ENCODE measurements at regions not wholly inside any gene's neighbourhood (a gene's known extent, or its start where the extent isn't known, plus 50 kb on each side); places are given as distances from the start of the nearest gene placed in this dataset.
A peak's percentile ranks its signal among the peaks of the same experiment; 100 is the strongest.

GRCh38 chr13:22061371-22061805 is 390.5 kb downstream of the FGF9 start:
- Histone ChIP-seq H3K9me3 (ENCODE audit: control extremely low read depth in 1 of 5, control insufficient read depth in 4 of 5, insufficient read depth in 2 of 5, low read depth in 1 of 5, low read length in 4 of 5) (no peaks in the 10 kb centered on the region), H3K4me3 (ENCODE audit: control insufficient read depth in 1 of 7, extremely low read depth in 1 of 7, insufficient read depth in 4 of 7, low read depth in 2 of 7, low read length in 6 of 7) (no peak overlapping the region), H3K27ac (ENCODE audit: insufficient read depth in 1 of 2, low read depth in 1 of 2, low read length in 2 of 2, poor library complexity in 1 of 2, severe bottlenecking in 2 of 2) (no peak overlapping the region), H3K4me1 (ENCODE audit: control extremely low read depth in 1 of 4, control insufficient read depth in 4 of 4, insufficient read depth in 4 of 4, low read length in 3 of 4) (peaks cover 0 to 15% (median 5%) of the 10 kb centered on the region in 4 experiments), H3K36me3 (ENCODE audit: control insufficient read depth in 4 of 4, insufficient read depth in 4 of 4, low read length in 3 of 4) (no peaks in the 10 kb centered on the region), H3K27me3 (replicated peaks in 2 of 5; ENCODE audit: control insufficient read depth in 4 of 5, insufficient read depth in 5 of 5, low read length in 4 of 5) (no peaks in the 10 kb centered on the region)
- no peak for DNase-seq
- CTCF ChIA-PET: no interaction called here
- POLR2A ChIA-PET: no interaction called here
- WGBS (ENCODE audit: insufficient coverage): 96% methylated on average over 3 of the region's 8 CpGs

GRCh38 chr13:22061806-22062391 is 391.0 kb downstream of the FGF9 start:
- DNase-seq: peak; percentile 4 to 47 (median 40)
- Histone ChIP-seq H3K27ac (ENCODE audit: insufficient read depth in 1 of 2, low read depth in 1 of 2, low read length in 2 of 2, poor library complexity in 1 of 2, severe bottlenecking in 2 of 2) (peak overlapping the region in 1 of 2 experiments; percentile 4), H3K9me3 (ENCODE audit: control extremely low read depth in 1 of 5, control insufficient read depth in 4 of 5, insufficient read depth in 2 of 5, low read depth in 1 of 5, low read length in 4 of 5) (no peaks in the 10 kb centered on the region), H3K4me3 (ENCODE audit: control insufficient read depth in 1 of 7, extremely low read depth in 1 of 7, insufficient read depth in 4 of 7, low read depth in 2 of 7, low read length in 6 of 7) (peak overlapping the region in 1 of 7 experiments; percentile 21), H3K4me1 (ENCODE audit: control extremely low read depth in 1 of 4, control insufficient read depth in 4 of 4, insufficient read depth in 4 of 4, low read length in 3 of 4) (peaks cover 0 to 15% (median 5%) of the 10 kb centered on the region in 4 experiments), H3K27me3 (replicated peaks in 2 of 5; ENCODE audit: control insufficient read depth in 4 of 5, insufficient read depth in 5 of 5, low read length in 4 of 5) (no peaks in the 10 kb centered on the region), H3K36me3 (ENCODE audit: control insufficient read depth in 4 of 4, insufficient read depth in 4 of 4, low read length in 3 of 4) (no peaks in the 10 kb centered on the region)
- 52% methylated on average over 4 of the region's 7 CpGs for WGBS (ENCODE audit: insufficient coverage)
- POLR2A ChIA-PET: no interaction called here
- CTCF ChIA-PET: no interaction called here

- CTCF ChIA-PET: no interaction called here
- H3K4me1 ChIP-seq (ENCODE audit: control extremely low read depth in 1 of 4, control insufficient read depth in 4 of 4, insufficient read depth in 4 of 4, low read length in 3 of 4): peaks cover 0 to 15% (median 5%) of the 10 kb centered on the region in 4 experiments
- WGBS (ENCODE audit: insufficient coverage): 81% methylated on average over 7 of the region's 8 CpGs
- H3K27ac ChIP-seq (ENCODE audit: insufficient read depth in 1 of 2, low read depth in 1 of 2, low read length in 2 of 2, poor library complexity in 1 of 2, severe bottlenecking in 2 of 2): no peak overlapping the region
- POLR2A ChIA-PET: no interaction called here
- H3K36me3 ChIP-seq (ENCODE audit: control insufficient read depth in 4 of 4, insufficient read depth in 4 of 4, low read length in 3 of 4): no peaks in the 10 kb centered on the region
- no peak for DNase-seq
- no peaks in the 10 kb centered on the region for H3K27me3 ChIP-seq (replicated peaks in 2 of 5; ENCODE audit: control insufficient read depth in 4 of 5, insufficient read depth in 5 of 5, low read length in 4 of 5)
- no peak overlapping the region for H3K4me3 ChIP-seq (ENCODE audit: control insufficient read depth in 1 of 7, extremely low read depth in 1 of 7, insufficient read depth in 4 of 7, low read depth in 2 of 7, low read length in 6 of 7)
- H3K9me3 ChIP-seq (ENCODE audit: control extremely low read depth in 1 of 5, control insufficient read depth in 4 of 5, insufficient read depth in 2 of 5, low read depth in 1 of 5, low read length in 4 of 5): no peaks in the 10 kb centered on the region
Measured at GRCh38 chr13:22062478-22063205, 391.8 kb downstream of the FGF9 start.

GRCh38 chr13:22063416-22064124 is 392.7 kb downstream of the FGF9 start:
- POLR2A ChIA-PET: no interaction called here
- 96% methylated on average over 22 of the region's 23 CpGs for WGBS (ENCODE audit: insufficient coverage)
- CTCF ChIA-PET: no interaction called here
- H3K9me3 ChIP-seq (ENCODE audit: control extremely low read depth in 1 of 5, control insufficient read depth in 4 of 5, insufficient read depth in 2 of 5, low read depth in 1 of 5, low read length in 4 of 5): no peaks in the 10 kb centered on the region
- H3K4me3 ChIP-seq (ENCODE audit: control insufficient read depth in 1 of 7, extremely low read depth in 1 of 7, insufficient read depth in 4 of 7, low read depth in 2 of 7, low read length in 6 of 7): no peak overlapping the region
- DNase-seq: no peak
- no peaks in the 10 kb centered on the region for H3K36me3 ChIP-seq (ENCODE audit: control insufficient read depth in 4 of 4, insufficient read depth in 4 of 4, low read length in 3 of 4)
- H3K27ac ChIP-seq (ENCODE audit: insufficient read depth in 1 of 2, low read depth in 1 of 2, low read length in 2 of 2, poor library complexity in 1 of 2, severe bottlenecking in 2 of 2): no peak overlapping the region
- H3K27me3 ChIP-seq (replicated peaks in 2 of 5; ENCODE audit: control insufficient read depth in 4 of 5, insufficient read depth in 5 of 5, low read length in 4 of 5): no peaks in the 10 kb centered on the region
- H3K4me1 ChIP-seq (ENCODE audit: control extremely low read depth in 1 of 4, control insufficient read depth in 4 of 4, insufficient read depth in 4 of 4, low read length in 3 of 4): peaks cover 0 to 15% (median 5%) of the 10 kb centered on the region in 4 experiments

GRCh38 chr13:22064854-22065620 is 394.2 kb downstream of the FGF9 start:
- ChIA-PET POLR2A (no interaction called here), CTCF (no interaction called here)
- Histone ChIP-seq H3K9me3 (ENCODE audit: control extremely low read depth in 1 of 5, control insufficient read depth in 4 of 5, insufficient read depth in 2 of 5, low read depth in 1 of 5, low read length in 4 of 5) (no peaks in the 10 kb centered on the region), H3K27me3 (replicated peaks in 2 of 5; ENCODE audit: control insufficient read depth in 4 of 5, insufficient read depth in 5 of 5, low read length in 4 of 5) (no peaks in the 10 kb centered on the region), H3K4me1 (ENCODE audit: control extremely low read depth in 1 of 4, control insufficient read depth in 4 of 4, insufficient read depth in 4 of 4, low read length in 3 of 4) (peaks cover 0 to 15% (median 5%) of the 10 kb centered on the region in 4 experiments), H3K27ac (ENCODE audit: insufficient read depth in 1 of 2, low read depth in 1 of 2, low read length in 2 of 2, poor library complexity in 1 of 2, severe bottlenecking in 2 of 2) (no peak overlapping the region), H3K4me3 (ENCODE audit: control insufficient read depth in 1 of 7, extremely low read depth in 1 of 7, insufficient read depth in 4 of 7, low read depth in 2 of 7, low read length in 6 of 7) (no peak overlapping the region), H3K36me3 (ENCODE audit: control insufficient read depth in 4 of 4, insufficient read depth in 4 of 4, low read length in 3 of 4) (no peaks in the 10 kb centered on the region)
- 97% methylated on average over 13 of the region's 13 CpGs for WGBS (ENCODE audit: insufficient coverage)
- DNase-seq: no peak

- Histone ChIP-seq H3K4me3 (ENCODE audit: control insufficient read depth in 1 of 7, extremely low read depth in 1 of 7, insufficient read depth in 4 of 7, low read depth in 2 of 7, low read length in 6 of 7) (no peak overlapping the region), H3K4me1 (ENCODE audit: control extremely low read depth in 1 of 4, control insufficient read depth in 4 of 4, insufficient read depth in 4 of 4, low read length in 3 of 4) (no peaks in the 10 kb centered on the region), H3K27me3 (replicated peaks in 2 of 5; ENCODE audit: control insufficient read depth in 4 of 5, insufficient read depth in 5 of 5, low read length in 4 of 5) (peaks cover 0 to 2% (median 0%) of the 10 kb centered on the region in 5 experiments), H3K36me3 (ENCODE audit: control insufficient read depth in 4 of 4, insufficient read depth in 4 of 4, low read length in 3 of 4) (no peaks in the 10 kb centered on the region), H3K27ac (ENCODE audit: insufficient read depth in 1 of 2, low read depth in 1 of 2, low read length in 2 of 2, poor library complexity in 1 of 2, severe bottlenecking in 2 of 2) (no peak overlapping the region), H3K9me3 (ENCODE audit: control extremely low read depth in 1 of 5, control insufficient read depth in 4 of 5, insufficient read depth in 2 of 5, low read depth in 1 of 5, low read length in 4 of 5) (no peaks in the 10 kb centered on the region)
- CTCF ChIA-PET: interaction anchor here (1.2 kb wide), 1 partner anchor 27 kb away, joined by 3 read pairs; no protein-coding TSS in a partner anchor
- POLR2A ChIA-PET: no interaction called here
- no peak for DNase-seq
- WGBS (ENCODE audit: insufficient coverage): no CpG with 5 or more reads among the region's 5 CpGs
Measured at GRCh38 chr13:22073718-22074117, 402.8 kb downstream of the FGF9 start.

Data from common myeloid progenitor, CD34-positive (primary cell).